H1 (cell line): ENCODE measurements at regions not wholly inside any gene's neighbourhood (a gene's known extent, or its start where the extent isn't known, plus 50 kb on each side); places are given as distances from the start of the nearest gene placed in this dataset.

Experiments
- CTCF ChIA-PET: fragments of 300-600 bp; sonication (Branson Sonifier 250); formaldehyde crosslinking; loops from one replicate; lab custom pipeline; 2021; ENCODE audit not compliant: partially characterized antibody; lab: Charles Lee
- POLR2A ChIA-PET: fragments of 300-600 bp; sonication (Branson Sonifier 250); formaldehyde crosslinking; loops from one replicate; lab custom pipeline; 2021; ENCODE audit warnings: inconsistent platforms; ENCODE audit not compliant: partially characterized antibody; lab: Charles Lee
- DNase-seq, 2 experiments: peaks; one replicate each; pipeline versions ENCODE4 v3.0.0 to v3.0.0-alpha.2; 2010 to 2022; ENCODE audit warnings: low spot score in 2 of 2, low read depth in 1 of 2, mixed read lengths in 1 of 2
- FAIRE-seq: peaks from 2 replicates; lab custom pipeline; 2011; peaks lifted over from hg19 to GRCh38; lab: Jason Lieb, UNC
- H2AFZ ChIP-seq: 2 replicates; pipeline ENCODE4 v1.8.1; 2012; ENCODE audit warnings: low read length, inconsistent platforms
- H2AK5ac ChIP-seq: 2 replicates; pipeline ENCODE4 v1.6.1; 2013; ENCODE audit warnings: low read depth, low read length
- H2BK120ac ChIP-seq: replicated peaks from 2 replicates; pipeline ENCODE3; 2013; ENCODE audit warnings: low read depth, low read length, inconsistent platforms
- H2BK12ac ChIP-seq: 2 replicates; pipeline ENCODE4 v1.6.1; 2013; ENCODE audit warnings: low read depth, low read length
- H2BK15ac ChIP-seq: 2 replicates; pipeline ENCODE4 v1.6.1; 2013; ENCODE audit warnings: low read length
- H2BK20ac ChIP-seq: 2 replicates; pipeline ENCODE4 v1.6.1; 2013; ENCODE audit warnings: low read length
- H2BK5ac ChIP-seq: 2 replicates; pipeline ENCODE4 v1.6.1; 2013; ENCODE audit warnings: low read depth, low read length
- H3K14ac ChIP-seq: 2 replicates; pipeline ENCODE4 v1.6.1; 2013; ENCODE audit warnings: inconsistent platforms; ENCODE audit not compliant: insufficient read length
- H3K18ac ChIP-seq: 2 replicates; pipeline ENCODE4 v1.6.1; 2013; ENCODE audit warnings: low read length; ENCODE audit errors: extremely low read depth
- H3K23ac ChIP-seq: 2 replicates; pipeline ENCODE4 v1.6.1; 2013; ENCODE audit warnings: inconsistent platforms; ENCODE audit not compliant: insufficient read length
- H3K23me2 ChIP-seq: 2 replicates; pipeline ENCODE4 v1.6.1; 2013; ENCODE audit warnings: low read depth, low read length
- H3K27ac ChIP-seq: 2 replicates; pipeline ENCODE4 v1.6.1; 2011; ENCODE audit warnings: low read depth, low read length, inconsistent platforms
- H3K27me3 ChIP-seq, 4 experiments: replicated peaks in 1 of 4; 1 replicate in 1 of 4; 2 replicates in 3 of 4; pipeline versions ENCODE4 v1.6.1 to v1.8.1; 2011 to 2013; ENCODE audit warnings: low read length in 3 of 4, mild to moderate bottlenecking in 3 of 4, inconsistent platforms in 2 of 4, mixed read lengths in 2 of 4, moderate library complexity in 1 of 4; ENCODE audit not compliant: control insufficient read depth in 3 of 4, insufficient read depth in 3 of 4; ENCODE audit errors: extremely low read depth in 1 of 4
- H3K36me3 ChIP-seq, 4 experiments: 2 replicates each; pipeline versions ENCODE4 v1.6.1 to v1.8.1; 2011 to 2013; ENCODE audit warnings: mild to moderate bottlenecking in 4 of 4, low read length in 3 of 4, moderate library complexity in 2 of 4, control low read depth in 1 of 4, inconsistent platforms in 1 of 4; ENCODE audit not compliant: insufficient read depth in 4 of 4, control insufficient read depth in 2 of 4
- H3K4ac ChIP-seq: replicated peaks from 2 replicates; pipeline ENCODE3; 2013; ENCODE audit warnings: low read length, low read depth, mixed read lengths, inconsistent platforms; ENCODE audit not compliant: insufficient read length
- H3K4me1 ChIP-seq, 4 experiments: replicated peaks in 1 of 4; 1 replicate in 1 of 4; 2 replicates in 3 of 4; pipeline versions ENCODE4 v1.6.1 to v1.8.1; 2011 to 2013; ENCODE audit warnings: low read length in 3 of 4, inconsistent platforms in 2 of 4, mixed read lengths in 1 of 4; ENCODE audit not compliant: insufficient read depth in 4 of 4, control insufficient read depth in 3 of 4
- H3K4me2 ChIP-seq, 2 experiments: 2 replicates each; pipeline versions ENCODE4 v1.6.1 to v1.8.1; 2011 to 2013; ENCODE audit warnings: low read depth in 2 of 2, low read length in 2 of 2, control low read depth in 1 of 2, inconsistent platforms in 1 of 2, mild to moderate bottlenecking in 1 of 2; ENCODE audit not compliant: insufficient read depth in 1 of 2
- H3K4me3 ChIP-seq, 4 experiments: fragments of 200-600, 300-600 bp in 1 of 4; sonication (generic), shearing (Covaris generic), sonication (Bioruptor Twin) in 1 of 4; 2 replicates each; pipeline versions ENCODE4 v1.5.1 to v1.8.1; 2011 to 2016; ENCODE audit warnings: low read length in 4 of 4, low read depth in 3 of 4, control low read depth in 2 of 4, inconsistent platforms in 2 of 4, mild to moderate bottlenecking in 2 of 4, mixed read lengths in 1 of 4, moderate library complexity in 1 of 4; ENCODE audit not compliant: insufficient read depth in 2 of 4; ENCODE audit errors: extremely low read depth in 1 of 4
- H3K56ac ChIP-seq: replicated peaks from 2 replicates; pipeline ENCODE3; 2013; ENCODE audit warnings: low read depth, mild to moderate bottlenecking, mixed read lengths, low read length, inconsistent platforms; ENCODE audit not compliant: insufficient read length
- H3K79me1 ChIP-seq: 2 replicates; pipeline ENCODE4 v1.6.1; 2013; ENCODE audit warnings: low read depth, low read length, control low read depth
- H3K79me2 ChIP-seq, 2 experiments: 2 replicates each; pipeline versions ENCODE4 v1.6.1 to v1.8.1; 2012 to 2013; ENCODE audit warnings: low read length in 2 of 2, mild to moderate bottlenecking in 2 of 2, inconsistent platforms in 1 of 2; ENCODE audit not compliant: insufficient read depth in 2 of 2, control insufficient read depth in 1 of 2
- H3K9ac ChIP-seq, 4 experiments: replicated peaks in 1 of 4; 1 replicate in 1 of 4; 2 replicates in 3 of 4; pipeline versions ENCODE4 v1.6.1 to v1.8.1; 2011 to 2013; ENCODE audit warnings: low read depth in 3 of 4, low read length in 3 of 4, control low read depth in 2 of 4, mild to moderate bottlenecking in 2 of 4, moderate library complexity in 2 of 4, inconsistent platforms in 1 of 4; ENCODE audit errors: extremely low read depth in 1 of 4
- H3K9me3 ChIP-seq, 2 experiments: 2 replicates each; pipeline versions ENCODE4 v1.6.1 to v1.8.1; 2012 to 2013; ENCODE audit warnings: mild to moderate bottlenecking in 2 of 2, moderate library complexity in 2 of 2, control low read depth in 1 of 2, inconsistent platforms in 1 of 2, low read depth in 1 of 2, low read length in 1 of 2, mixed read lengths in 1 of 2; ENCODE audit not compliant: insufficient read depth in 2 of 2
- H4K20me1 ChIP-seq, 2 experiments: replicated peaks in 1 of 2; 2 replicates each; pipeline versions ENCODE3 to v1.8.1; 2011 to 2013; ENCODE audit warnings: inconsistent platforms in 2 of 2, low read length in 2 of 2, mild to moderate bottlenecking in 1 of 2; ENCODE audit not compliant: insufficient read depth in 2 of 2, control insufficient read depth in 1 of 2
- H4K5ac ChIP-seq: 2 replicates; pipeline ENCODE4 v1.6.1; 2013; ENCODE audit warnings: low read length, low read depth, mixed read lengths, inconsistent platforms; ENCODE audit not compliant: insufficient read length
- H4K8ac ChIP-seq: 2 replicates; pipeline ENCODE4 v1.8.0; 2013; ENCODE audit warnings: mild to moderate bottlenecking, moderate library complexity, low read length, inconsistent platforms; ENCODE audit not compliant: insufficient read depth; ENCODE audit errors: extremely low read depth
- H4K91ac ChIP-seq: replicated peaks from 2 replicates; pipeline ENCODE3; 2013; ENCODE audit warnings: low read length, mixed read lengths, inconsistent platforms; ENCODE audit not compliant: insufficient read length
- ASH2L ChIP-seq: fragments of 200-600, 300-600 bp; sonication (generic); IDR thresholded peaks from one replicate; pipeline ENCODE4 v1.7.1; 2017; ENCODE audit warnings: low read length
- ATF2 ChIP-seq: IDR thresholded peaks from 2 replicates; pipeline ENCODE4 v1.6.1; 2012; ENCODE audit warnings: low read length, inconsistent platforms
- BCL11A ChIP-seq, 2 experiments: IDR thresholded peaks; one replicate each; pipeline ENCODE4 v1.6.1; 2011; ENCODE audit warnings: low read depth in 2 of 2, low read length in 2 of 2, mild to moderate bottlenecking in 2 of 2
- E2F6 ChIP-seq: IDR thresholded peaks from 2 replicates; pipeline ENCODE4 v1.6.1; 2012; ENCODE audit warnings: inconsistent platforms
- FOSL1 ChIP-seq: IDR thresholded peaks from 2 replicates; pipeline ENCODE4 v1.6.1; 2011; ENCODE audit warnings: mild to moderate bottlenecking, low read depth, low read length, moderate library complexity; ENCODE audit not compliant: insufficient read depth
- MAFK ChIP-seq: IDR thresholded peaks from 2 replicates; pipeline ENCODE4 v1.6.1; 2012; ENCODE audit warnings: low read depth, mild to moderate bottlenecking, improper control_type of control experiment, low read length
- NRF1 ChIP-seq: IDR thresholded peaks from 2 replicates; pipeline ENCODE4 v1.6.1; 2011; ENCODE audit warnings: mild to moderate bottlenecking, low read depth, low read length, improper control_type of control experiment
- RAD21 ChIP-seq, 2 experiments: IDR thresholded peaks in 1 of 2; conservative IDR thresholded peaks in 1 of 2; 2 replicates each; pipeline ENCODE4 v1.6.1; 2011; ENCODE audit warnings: low read depth in 2 of 2, low read length in 2 of 2, improper control_type of control experiment in 1 of 2, inconsistent platforms in 1 of 2, mild to moderate bottlenecking in 1 of 2, moderate library complexity in 1 of 2
- SIX5 ChIP-seq: IDR thresholded peaks from 2 replicates; pipeline ENCODE4 v1.6.1; 2011; ENCODE audit warnings: mild to moderate bottlenecking, low read depth, low read length
- SP1 ChIP-seq: IDR thresholded peaks from 2 replicates; pipeline ENCODE4 v1.6.1; 2011; ENCODE audit warnings: low read depth, low read length
- SP2 ChIP-seq: IDR thresholded peaks from 2 replicates; pipeline ENCODE4 v1.6.1; 2012; ENCODE audit warnings: mild to moderate bottlenecking, low read length, inconsistent platforms
- TAF1 ChIP-seq: IDR thresholded peaks from 2 replicates; pipeline ENCODE4 v1.6.1; 2011; ENCODE audit warnings: mild to moderate bottlenecking, low read depth, low read length
- YY1 ChIP-seq: IDR thresholded peaks from 2 replicates; pipeline ENCODE4 v1.6.1; 2011; ENCODE audit warnings: low read depth, mild to moderate bottlenecking, low read length
- WGBS, 2 experiments: shearing (Covaris generic) in 1 of 2; methylation state at CpG; one replicate each; pipeline versions ENCODE4 v1.1.6 to v1.1.7; 2013 to 2015; ENCODE audit warnings: low lambda C conversion rate in 2 of 2, mixed read lengths in 2 of 2, inconsistent platforms in 1 of 2, low coverage in 1 of 2, missing lambda C conversion rate in 1 of 2; ENCODE audit not compliant: insufficient replicate concordance in 2 of 2, insufficient coverage in 1 of 2, insufficient read length in 1 of 2; ENCODE audit errors: extremely low coverage in 1 of 2, missing lambda C conversion rate in 1 of 2; 5-methylcytosine and 5-hydroxymethylcytosine counted together

GRCh38 chr15:69508659-69509058 lies 56.0 kb downstream of the RPLP1 start:
- H3K56ac ChIP-seq, result no peak overlapping the region
- H3K4me3 ChIP-seq, result no peak overlapping the region
- H3K23me2 ChIP-seq, result no peaks in the 10 kb centered on the region
- WGBS, 2 experiments, result 87% methylated on average over 1 of the region's 1 CpG; no CpG with 5 or more reads in 1 of the 2 experiments
- no peaks in the 10 kb centered on the region for H3K79me1 ChIP-seq
- H3K14ac ChIP-seq, result no peak overlapping the region
- no peak overlapping the region for H4K91ac ChIP-seq
- H3K27me3 ChIP-seq, result no peaks in the 10 kb centered on the region
- no peaks in the 10 kb centered on the region for H3K79me2 ChIP-seq
- H3K9me3 ChIP-seq, result no peaks in the 10 kb centered on the region
- no peak overlapping the region for H3K23ac ChIP-seq
- H2AK5ac ChIP-seq, result no peak overlapping the region
- H2BK12ac ChIP-seq, result no peak overlapping the region
- H2BK120ac ChIP-seq, result no peak overlapping the region
- CTCF ChIA-PET, result interaction anchor here (0.8 to 5.8 kb wide), 3 partner anchors 28 to 924 kb away, joined by 3 to 33 read pairs (median 3); no protein-coding TSS in a partner anchor
- no peak overlapping the region for H3K27ac ChIP-seq
- H3K4me2 ChIP-seq, result no peak overlapping the region
- POLR2A ChIA-PET, result interaction anchor here (2.0 kb wide), 1 partner anchor 56 kb away, joined by 5 read pairs; the partner anchor contains the start of gene RPLP1
- no peak overlapping the region for H2BK20ac ChIP-seq
- FAIRE-seq (no peak), DNase-seq (no peak)
- H2BK5ac ChIP-seq, result no peak overlapping the region
- no peak overlapping the region for H2BK15ac ChIP-seq
- H4K8ac ChIP-seq, result no peak overlapping the region
- H3K18ac ChIP-seq, result no peak overlapping the region
- H4K5ac ChIP-seq, result no peak overlapping the region
- no peaks in the 10 kb centered on the region for H3K4me1 ChIP-seq
- H2AFZ ChIP-seq, result no peak overlapping the region
- no peaks in the 10 kb centered on the region for H3K36me3 ChIP-seq
- H3K9ac ChIP-seq, result no peak overlapping the region
- H3K4ac ChIP-seq, result no peak overlapping the region
- H4K20me1 ChIP-seq, result no peaks in the 10 kb centered on the region
- TF ChIP-seq TAF1 (no peak), SP1 (no peak), NRF1 (no peak), MAFK (no peak), ASH2L (no peak), E2F6 (no peak), SP2 (no peak), ATF2 (no peak), YY1 (no peak), SIX5 (no peak), RAD21 (IDR thresholded peaks at IDR 0.05 in 1 of 2, conservative IDR thresholded peaks at IDR 0.05 in 1 of 2; ENCODE audit: low read depth in 2 of 2, low read length in 2 of 2) (no peak), BCL11A (IDR thresholded peaks at IDR 0.05; ENCODE audit: low read depth in 2 of 2, low read length in 2 of 2) (no peak), FOSL1 (no peak)
